CD8-positive, alpha-beta memory T cell (primary cell): ENCODE measurements at regions not wholly inside any gene's neighbourhood (a gene's known extent, or its start where the extent isn't known, plus 50 kb on each side); places are given as distances from the start of the nearest gene placed in this dataset.

Experiments used
- CTCF ChIA-PET: fragments of 350-600 bp; sonication (Branson Sonifier 250); formaldehyde crosslinking; loops from one replicate; lab custom pipeline; 2021; ENCODE audit warnings: antibody characterized with exemption; lab: Charles Lee
- POLR2A ChIA-PET: fragments of 350-600 bp; sonication (Branson Sonifier 250); formaldehyde crosslinking; loops from one replicate; lab custom pipeline; 2021; ENCODE audit warnings: antibody characterized with exemption; lab: Charles Lee
- DNase-seq, 5 donors: peaks; one replicate each; pipeline versions ENCODE4 v3.0.0 to v3.0.0-alpha.2; 2020 to 2022; ENCODE audit warnings: mixed read lengths in 1 of 5
- H3K27ac ChIP-seq: one replicate; pipeline ENCODE4 v1.7.0; 2013; ENCODE audit warnings: low read depth, mild to moderate bottlenecking, low read length, moderate library complexity
- H3K27me3 ChIP-seq: 2 replicates; pipeline ENCODE4 v1.7.0; 2013; ENCODE audit warnings: low read length, mild to moderate bottlenecking; ENCODE audit not compliant: insufficient read depth, poor library complexity, severe bottlenecking
- H3K36me3 ChIP-seq: 2 replicates; pipeline ENCODE4 v1.7.0; 2013; ENCODE audit warnings: mild to moderate bottlenecking, low read length, moderate library complexity; ENCODE audit not compliant: insufficient read depth
- H3K4me1 ChIP-seq: 2 replicates; pipeline ENCODE4 v1.7.0; 2013; ENCODE audit warnings: mild to moderate bottlenecking, low read length, moderate library complexity; ENCODE audit not compliant: insufficient read depth
- H3K4me3 ChIP-seq: 2 replicates; pipeline ENCODE4 v1.7.0; 2013; ENCODE audit warnings: mild to moderate bottlenecking, low read length
- H3K9me3 ChIP-seq: 2 replicates; pipeline ENCODE4 v1.7.0; 2013; ENCODE audit warnings: mild to moderate bottlenecking, low read length
- H3K27ac Mint-ChIP-seq, 8 donors: one replicate each; pipeline ENCODE4 v1.8.0; 2020 to 2021; ENCODE audit warnings: mixed read lengths in 8 of 8, mild to moderate bottlenecking in 6 of 8, inconsistent platforms in 3 of 8, moderate library complexity in 3 of 8
- H3K27me3 Mint-ChIP-seq, 2 donors: one replicate each; pipeline ENCODE4 v1.8.0; 2020 to 2021; ENCODE audit warnings: mixed read lengths in 2 of 2, mild to moderate bottlenecking in 1 of 2, moderate library complexity in 1 of 2
- H3K36me3 Mint-ChIP-seq, 3 donors: one replicate each; pipeline ENCODE4 v1.8.0; 2020 to 2021; ENCODE audit warnings: mixed read lengths in 3 of 3, inconsistent platforms in 1 of 3, mild to moderate bottlenecking in 1 of 3
- H3K4me1 Mint-ChIP-seq, 3 donors: one replicate each; pipeline ENCODE4 v1.8.0; 2020 to 2021; ENCODE audit warnings: mixed read lengths in 3 of 3, inconsistent platforms in 1 of 3, mild to moderate bottlenecking in 1 of 3
- H3K4me3 Mint-ChIP-seq, 7 donors: one replicate each; pipeline ENCODE4 v1.8.0; 2020 to 2021; ENCODE audit warnings: mixed read lengths in 7 of 7, mild to moderate bottlenecking in 6 of 7, moderate library complexity in 4 of 7, inconsistent platforms in 2 of 7
- H3K9me3 Mint-ChIP-seq, 5 donors: one replicate each; pipeline ENCODE4 v1.8.0; 2020 to 2022; ENCODE audit warnings: mixed read lengths in 5 of 5, mild to moderate bottlenecking in 3 of 5, moderate library complexity in 2 of 5, inconsistent platforms in 1 of 5

- POLR2A ChIA-PET, result no interaction called here
- H3K27ac Mint-ChIP-seq, result no peak overlapping the region
- H3K9me3 Mint-ChIP-seq, result no peaks in the 10 kb centered on the region
- H3K36me3 ChIP-seq, result no peaks in the 10 kb centered on the region
- peaks cover 11% of the 10 kb centered on the region in 2 donors for H3K27me3 Mint-ChIP-seq
- H3K9me3 ChIP-seq, result no peaks in the 10 kb centered on the region
- no peaks in the 10 kb centered on the region for H3K36me3 Mint-ChIP-seq
- CTCF ChIA-PET, result no interaction called here
- no peaks in the 10 kb centered on the region for H3K27me3 ChIP-seq
- H3K4me1 ChIP-seq, result no peaks in the 10 kb centered on the region
- no peak overlapping the region for H3K4me3 Mint-ChIP-seq
- no peaks in the 10 kb centered on the region for H3K4me1 Mint-ChIP-seq
- no peak overlapping the region for H3K27ac ChIP-seq
- no peak overlapping the region for H3K4me3 ChIP-seq
- DNase-seq, result no peak
Observed at GRCh38 chr7:28350662-28351061, 61.7 kb upstream of the CREB5 start.

GRCh38 chr7:28351450-28351849 lies 60.9 kb upstream of the CREB5 start:
- ChIA-PET POLR2A (no interaction called here), CTCF (no interaction called here)
- no peak for DNase-seq
- Histone ChIP-seq H3K4me1 (no peaks in the 10 kb centered on the region), H3K27me3 (no peaks in the 10 kb centered on the region), H3K9me3 (no peaks in the 10 kb centered on the region), H3K36me3 (no peaks in the 10 kb centered on the region), H3K27ac (no peak overlapping the region), H3K4me3 (no peak overlapping the region)
- no peak overlapping the region for H3K27ac Mint-ChIP-seq
- no peaks in the 10 kb centered on the region for H3K4me1 Mint-ChIP-seq
- H3K27me3 Mint-ChIP-seq, result peaks cover 8 to 11% of the 10 kb centered on the region in 2 donors
- no peak overlapping the region for H3K4me3 Mint-ChIP-seq
- no peaks in the 10 kb centered on the region for H3K9me3 Mint-ChIP-seq
- H3K36me3 Mint-ChIP-seq, result no peaks in the 10 kb centered on the region

GRCh38 chr7:28354601-28355402 lies 57.5 kb upstream of the CREB5 start:
- Histone ChIP-seq H3K4me3 (no peak overlapping the region), H3K27me3 (no peaks in the 10 kb centered on the region), H3K27ac (no peak overlapping the region), H3K9me3 (no peaks in the 10 kb centered on the region), H3K36me3 (no peaks in the 10 kb centered on the region), H3K4me1 (no peaks in the 10 kb centered on the region)
- H3K9me3 Mint-ChIP-seq, result no peaks in the 10 kb centered on the region
- H3K36me3 Mint-ChIP-seq, result no peaks in the 10 kb centered on the region
- no peak overlapping the region for H3K4me3 Mint-ChIP-seq
- no peaks in the 10 kb centered on the region for H3K4me1 Mint-ChIP-seq
- CTCF ChIA-PET, result no interaction called here
- no peak overlapping the region for H3K27ac Mint-ChIP-seq
- POLR2A ChIA-PET, result no interaction called here
- peaks cover 5 to 6% of the 10 kb centered on the region in 2 donors for H3K27me3 Mint-ChIP-seq
- no peak for DNase-seq

DNA sequence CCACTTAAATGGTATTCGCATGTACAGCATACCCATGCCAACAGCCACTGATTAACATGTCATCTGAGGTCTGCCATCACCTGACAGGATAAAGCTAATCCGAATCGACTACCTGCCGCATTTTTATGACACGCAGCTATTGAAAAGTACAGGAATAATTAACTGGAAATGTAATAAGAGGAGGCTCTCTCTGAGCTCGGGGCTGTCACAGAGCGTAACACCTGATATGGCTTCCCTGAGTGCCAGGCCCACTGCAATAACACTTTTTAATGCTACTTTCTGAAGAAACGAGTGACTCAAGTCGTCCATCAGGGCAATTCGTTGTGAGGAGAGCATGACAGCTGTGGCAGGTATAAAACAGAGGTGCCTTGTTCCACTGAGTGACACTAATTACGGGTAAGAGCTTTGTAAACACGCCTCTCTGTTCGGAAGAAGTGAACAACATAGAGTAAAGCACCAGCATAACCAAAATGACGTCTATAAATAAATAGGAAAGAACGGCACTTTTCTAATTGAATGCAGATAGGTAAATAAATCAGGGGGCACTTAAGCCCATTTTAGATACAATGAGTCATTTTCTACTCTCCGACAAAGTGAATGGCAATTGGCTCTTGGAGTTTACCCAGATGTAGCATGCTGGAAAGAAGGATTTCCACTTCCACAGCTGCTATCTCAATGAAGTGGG lies 56.5 kb upstream of the CREB5 start:
- Histone ChIP-seq H3K36me3 (no peaks in the 10 kb centered on the region), H3K27me3 (no peaks in the 10 kb centered on the region), H3K27ac (no peak overlapping the region), H3K4me3 (no peak overlapping the region), H3K9me3 (no peaks in the 10 kb centered on the region), H3K4me1 (no peaks in the 10 kb centered on the region)
- Mint-ChIP-seq H3K27ac (no peak overlapping the region), H3K4me3 (no peak overlapping the region), H3K27me3 (peaks cover 3 to 6% of the 10 kb centered on the region in 2 donors), H3K36me3 (no peaks in the 10 kb centered on the region), H3K4me1 (no peaks in the 10 kb centered on the region), H3K9me3 (no peaks in the 10 kb centered on the region)
- POLR2A ChIA-PET, result no interaction called here
- no peak for DNase-seq
- CTCF ChIA-PET, result no interaction called here

GRCh38 chr7:28356619-28357018 lies 55.7 kb upstream of the CREB5 start:
- no peak overlapping the region for H3K27ac ChIP-seq
- H3K4me3 Mint-ChIP-seq, result no peak overlapping the region
- H3K9me3 ChIP-seq, result no peaks in the 10 kb centered on the region
- ChIA-PET POLR2A (no interaction called here), CTCF (no interaction called here)
- H3K4me3 ChIP-seq, result no peak overlapping the region
- no peak for DNase-seq
- H3K36me3 Mint-ChIP-seq, result no peaks in the 10 kb centered on the region
- no peaks in the 10 kb centered on the region for H3K4me1 ChIP-seq
- peaks cover under 1 to 3% of the 10 kb centered on the region in 2 donors for H3K27me3 Mint-ChIP-seq
- no peaks in the 10 kb centered on the region for H3K27me3 ChIP-seq
- no peaks in the 10 kb centered on the region for H3K36me3 ChIP-seq
- H3K27ac Mint-ChIP-seq, result no peak overlapping the region
- H3K4me1 Mint-ChIP-seq, result no peaks in the 10 kb centered on the region
- no peaks in the 10 kb centered on the region for H3K9me3 Mint-ChIP-seq

DNA sequence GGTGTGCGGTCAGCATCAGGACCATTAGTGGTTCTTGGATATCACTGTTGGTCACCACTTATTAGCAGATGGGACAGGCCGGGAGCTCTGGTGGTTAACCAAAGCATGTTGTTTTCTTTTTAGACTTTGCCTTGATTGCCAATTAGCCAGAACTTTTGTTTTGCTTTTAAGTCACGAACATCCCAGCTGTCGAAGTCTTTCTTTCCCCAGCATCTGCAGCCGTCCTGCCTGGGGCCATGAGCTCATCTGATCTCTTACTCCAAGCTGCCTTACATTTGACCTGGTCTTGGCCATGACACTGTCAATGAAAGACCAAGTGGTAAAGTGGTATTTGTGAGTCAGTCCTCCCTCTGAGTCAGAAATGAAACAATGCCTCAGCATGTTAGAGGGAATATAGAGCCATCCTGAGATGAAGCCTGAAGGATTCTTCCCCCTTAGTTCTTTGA lies 53.9 kb upstream of the CREB5 start:
- H3K9me3 ChIP-seq, result no peaks in the 10 kb centered on the region
- no peak overlapping the region for H3K27ac Mint-ChIP-seq
- no peak overlapping the region for H3K4me3 ChIP-seq
- no peaks in the 10 kb centered on the region for H3K9me3 Mint-ChIP-seq
- H3K36me3 ChIP-seq, result no peaks in the 10 kb centered on the region
- no peak overlapping the region for H3K4me3 Mint-ChIP-seq
- peaks cover 0 to under 1% of the 10 kb centered on the region in 2 donors for H3K27me3 Mint-ChIP-seq
- DNase-seq, result no peak
- no peaks in the 10 kb centered on the region for H3K4me1 ChIP-seq
- H3K27me3 ChIP-seq, result no peaks in the 10 kb centered on the region
- ChIA-PET CTCF (no interaction called here), POLR2A (no interaction called here)
- H3K27ac ChIP-seq, result no peak overlapping the region
- no peaks in the 10 kb centered on the region for H3K36me3 Mint-ChIP-seq
- no peaks in the 10 kb centered on the region for H3K4me1 Mint-ChIP-seq

DNA sequence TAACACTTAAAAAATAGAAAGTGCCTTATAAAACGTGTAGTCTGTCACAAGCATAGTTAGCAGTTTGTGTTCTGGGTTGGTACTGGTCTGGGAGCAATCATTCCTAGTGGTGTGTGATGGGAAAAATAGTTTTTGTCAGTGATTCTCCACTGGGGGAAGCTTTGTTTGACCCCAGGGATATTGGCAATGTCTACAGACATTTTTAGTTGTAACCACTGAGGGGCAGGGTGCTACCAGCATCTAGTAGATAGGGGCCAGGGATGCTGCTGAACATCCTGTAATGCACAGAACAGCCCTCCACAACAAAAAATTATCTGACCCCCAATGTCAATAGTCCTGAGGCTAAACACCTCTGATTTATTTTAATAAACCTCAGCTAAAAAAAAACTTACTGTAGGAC lies 51.6 kb upstream of the CREB5 start:
- ChIA-PET POLR2A (no interaction called here), CTCF (no interaction called here)
- no peaks in the 10 kb centered on the region for H3K27me3 ChIP-seq
- H3K27ac ChIP-seq, result no peak overlapping the region
- Mint-ChIP-seq H3K36me3 (peaks cover 0 to 1% (median 0%) of the 10 kb centered on the region in 3 donors), H3K4me3 (no peak overlapping the region), H3K27ac (no peak overlapping the region), H3K9me3 (peaks cover 0 to 12% (median 5%) of the 10 kb centered on the region in 5 donors), H3K27me3 (peaks cover 0 to 5% of the 10 kb centered on the region in 2 donors), H3K4me1 (no peaks in the 10 kb centered on the region)
- no peaks in the 10 kb centered on the region for H3K4me1 ChIP-seq
- DNase-seq, result no peak
- H3K36me3 ChIP-seq, result no peaks in the 10 kb centered on the region
- no peaks in the 10 kb centered on the region for H3K9me3 ChIP-seq
- H3K4me3 ChIP-seq, result no peak overlapping the region

- Mint-ChIP-seq H3K9me3 (peaks cover 0 to 12% (median 5%) of the 10 kb centered on the region in 5 donors), H3K4me1 (no peaks in the 10 kb centered on the region)
- CTCF ChIA-PET, result no interaction called here
Observed at GRCh38 chr7:28361551-28361950, 50.8 kb upstream of the CREB5 start.

More at GRCh38 chr7:28361551-28361950, 50.8 kb upstream of the CREB5 start:
- POLR2A ChIA-PET, result no interaction called here
- Mint-ChIP-seq H3K36me3 (peaks cover 0 to 1% (median 0%) of the 10 kb centered on the region in 3 donors), H3K27me3 (peaks cover under 1 to 5% of the 10 kb centered on the region in 2 donors), H3K27ac (no peak overlapping the region), H3K4me3 (no peak overlapping the region)
- Histone ChIP-seq H3K36me3 (no peaks in the 10 kb centered on the region), H3K4me3 (no peak overlapping the region), H3K4me1 (no peaks in the 10 kb centered on the region), H3K27ac (no peak overlapping the region), H3K27me3 (no peaks in the 10 kb centered on the region), H3K9me3 (no peaks in the 10 kb centered on the region)
- DNase-seq, result no peak
